Fibroblast of mammary gland (primary cell): ENCODE measurements at regions not wholly inside any gene's neighbourhood (a gene's known extent, or its start where the extent isn't known, plus 50 kb on each side); places are given as distances from the start of the nearest gene placed in this dataset.
"Not testable (repeated sequence)": the region's sequence is repeated elsewhere in the genome, so short reads cannot be mapped to it uniquely, and the experiment has no call there.

ENCODE experiments used
- DNase-seq: peaks from one replicate; pipeline ENCODE4 v3.0.0-alpha.2; 2010; ENCODE audit warnings: low read depth
- H3K4me3 ChIP-seq: 2 replicates; pipeline ENCODE4 v1.5.1; 2011; ENCODE audit warnings: low read depth, mild to moderate bottlenecking, low read length, moderate library complexity; ENCODE audit not compliant: control insufficient read depth
- TF ChIP-seq, protein P1 (sequence below): conservative IDR thresholded peaks from 2 replicates; pipeline ENCODE4 v1.5.1; 2011; ENCODE audit warnings: low read depth, low read length, inconsistent platforms; ENCODE audit not compliant: control insufficient read depth, insufficient read depth

DNA sequence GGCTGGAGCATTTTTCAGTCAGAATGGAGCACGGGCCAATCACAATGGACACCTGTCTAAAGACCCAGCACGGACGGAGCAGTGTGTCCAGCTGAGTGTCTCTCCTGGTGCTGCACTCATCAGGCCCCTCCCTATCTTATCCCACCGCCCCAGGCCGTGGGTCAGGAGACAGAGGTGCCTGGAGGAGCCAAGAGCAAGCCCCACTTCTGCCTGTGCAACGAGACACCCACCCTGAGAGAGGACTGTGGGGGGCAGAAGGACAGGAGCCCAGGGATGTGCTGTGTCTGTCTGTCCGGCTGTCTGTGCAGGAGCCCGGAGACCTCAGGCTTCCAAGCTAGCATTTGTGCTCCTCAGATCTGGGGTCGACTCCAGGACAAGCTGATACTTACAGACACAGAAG is 69.6 kb upstream of the SFSWAP start:
- TF ChIP-seq, protein P1, sequence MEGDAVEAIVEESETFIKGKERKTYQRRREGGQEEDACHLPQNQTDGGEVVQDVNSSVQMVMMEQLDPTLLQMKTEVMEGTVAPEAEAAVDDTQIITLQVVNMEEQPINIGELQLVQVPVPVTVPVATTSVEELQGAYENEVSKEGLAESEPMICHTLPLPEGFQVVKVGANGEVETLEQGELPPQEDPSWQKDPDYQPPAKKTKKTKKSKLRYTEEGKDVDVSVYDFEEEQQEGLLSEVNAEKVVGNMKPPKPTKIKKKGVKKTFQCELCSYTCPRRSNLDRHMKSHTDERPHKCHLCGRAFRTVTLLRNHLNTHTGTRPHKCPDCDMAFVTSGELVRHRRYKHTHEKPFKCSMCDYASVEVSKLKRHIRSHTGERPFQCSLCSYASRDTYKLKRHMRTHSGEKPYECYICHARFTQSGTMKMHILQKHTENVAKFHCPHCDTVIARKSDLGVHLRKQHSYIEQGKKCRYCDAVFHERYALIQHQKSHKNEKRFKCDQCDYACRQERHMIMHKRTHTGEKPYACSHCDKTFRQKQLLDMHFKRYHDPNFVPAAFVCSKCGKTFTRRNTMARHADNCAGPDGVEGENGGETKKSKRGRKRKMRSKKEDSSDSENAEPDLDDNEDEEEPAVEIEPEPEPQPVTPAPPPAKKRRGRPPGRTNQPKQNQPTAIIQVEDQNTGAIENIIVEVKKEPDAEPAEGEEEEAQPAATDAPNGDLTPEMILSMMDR = no peak
- no peak overlapping the region for H3K4me3 ChIP-seq
- no peak for DNase-seq

DNA sequence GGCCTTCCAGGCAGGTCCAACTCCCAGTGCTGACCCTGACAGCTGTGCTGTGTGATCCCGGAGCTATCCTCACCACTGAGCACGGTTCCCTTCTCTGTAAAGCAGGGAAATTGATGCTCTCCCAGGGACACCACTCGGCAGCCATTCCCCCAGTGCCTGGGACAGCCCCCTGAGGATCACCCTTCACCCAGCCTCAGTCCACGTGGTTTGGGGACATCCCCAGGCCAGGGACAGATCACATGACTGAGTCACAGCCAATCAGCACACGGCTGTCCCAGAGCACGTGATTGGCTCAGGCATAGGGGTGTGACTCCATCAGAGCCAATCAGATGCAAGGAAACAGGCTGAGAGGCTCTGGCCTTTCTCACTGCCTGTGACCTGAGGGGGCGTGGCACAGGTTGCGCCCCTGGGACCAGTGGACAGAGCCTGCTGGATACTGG is 68.8 kb upstream of the SFSWAP start:
- TF ChIP-seq, protein P1 = no peak
- no peak for DNase-seq
- no peak overlapping the region for H3K4me3 ChIP-seq

DNA sequence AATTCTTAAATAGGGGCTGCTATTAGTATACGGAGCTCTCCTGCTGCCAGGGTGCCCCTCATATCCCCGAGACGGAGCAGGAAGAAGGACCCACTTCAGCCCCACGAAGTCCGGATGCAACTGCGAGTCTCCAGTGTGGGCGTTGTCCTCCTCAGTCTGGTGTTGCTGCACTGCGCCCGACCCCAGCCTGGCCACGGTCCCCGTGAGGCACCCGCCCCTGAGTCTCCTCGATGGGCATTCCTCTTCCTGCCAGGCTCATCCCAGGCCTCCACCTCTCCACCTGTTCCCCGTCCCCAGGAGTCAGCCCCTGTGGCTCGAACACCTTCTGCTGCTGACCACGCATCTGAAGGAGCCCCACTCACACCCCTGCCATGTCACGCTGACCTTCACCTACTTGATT is 68.1 kb upstream of the SFSWAP start:
- H3K4me3 ChIP-seq = no peak overlapping the region
- TF ChIP-seq, protein P1 = no peak
- DNase-seq = no peak

DNA sequence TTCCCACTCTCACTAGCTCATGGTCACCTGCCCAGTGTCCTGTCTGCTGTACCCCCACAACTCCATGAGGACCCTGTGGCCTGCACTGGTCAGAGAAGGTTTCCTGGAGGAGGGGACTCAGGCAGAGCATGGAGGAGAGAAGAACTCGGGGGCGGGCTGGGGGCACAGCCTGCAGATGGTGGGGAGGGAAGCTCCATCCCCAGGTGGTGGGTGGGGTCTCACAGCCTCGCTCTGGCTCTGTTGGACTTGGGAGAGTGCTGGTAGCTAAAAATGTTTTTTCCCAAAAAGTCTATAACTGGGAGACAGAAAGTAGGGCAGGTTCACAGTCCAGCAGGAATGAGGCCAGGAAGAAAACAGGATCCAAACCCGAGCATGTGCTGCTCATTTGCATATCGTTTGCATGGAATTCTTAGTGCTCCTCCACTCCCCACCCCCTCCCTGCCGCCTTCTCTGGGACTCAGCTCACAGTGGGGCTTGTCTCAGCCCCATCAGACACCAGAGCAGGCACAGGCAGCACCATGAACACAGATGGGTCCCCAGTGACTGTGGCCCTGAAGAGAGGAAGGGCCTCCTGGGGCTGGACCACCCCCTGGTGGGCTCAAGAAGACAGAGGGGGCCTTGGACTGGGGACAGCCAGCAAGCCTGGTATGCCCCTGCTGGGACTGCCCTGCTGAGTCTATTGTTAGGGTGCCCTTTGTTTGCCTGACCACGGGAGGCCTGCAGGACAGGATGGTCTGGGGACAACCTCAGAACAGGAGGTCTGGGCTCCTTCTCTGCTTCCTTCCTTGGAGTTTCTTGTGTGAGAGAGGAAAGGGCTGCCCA is 67.0 kb upstream of the SFSWAP start:
- DNase-seq = no peak
- TF ChIP-seq, protein P1 = no peak
- no peak overlapping the region for H3K4me3 ChIP-seq

DNA sequence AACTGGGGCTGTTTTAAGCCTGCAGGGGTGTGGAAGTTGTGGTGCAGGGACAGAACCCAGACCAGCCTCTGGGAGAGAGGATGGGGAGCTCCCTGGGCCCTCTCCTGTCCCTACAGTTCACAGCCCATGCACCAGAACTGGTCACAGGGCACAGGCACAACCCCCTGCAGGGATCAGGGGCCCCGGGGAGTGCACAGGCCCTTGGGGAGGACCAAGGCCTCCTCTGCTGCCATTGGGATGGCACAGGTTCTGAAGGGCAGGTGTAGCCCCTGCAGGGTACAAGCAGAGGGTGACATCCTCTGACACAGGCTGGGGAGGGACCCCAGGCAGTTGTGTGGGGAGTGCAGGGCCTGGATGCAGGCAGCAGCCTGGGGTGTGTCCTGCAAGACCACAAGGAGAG is 66.4 kb upstream of the SFSWAP start:
- TF ChIP-seq, protein P1 = no peak
- no peak for DNase-seq

DNA sequence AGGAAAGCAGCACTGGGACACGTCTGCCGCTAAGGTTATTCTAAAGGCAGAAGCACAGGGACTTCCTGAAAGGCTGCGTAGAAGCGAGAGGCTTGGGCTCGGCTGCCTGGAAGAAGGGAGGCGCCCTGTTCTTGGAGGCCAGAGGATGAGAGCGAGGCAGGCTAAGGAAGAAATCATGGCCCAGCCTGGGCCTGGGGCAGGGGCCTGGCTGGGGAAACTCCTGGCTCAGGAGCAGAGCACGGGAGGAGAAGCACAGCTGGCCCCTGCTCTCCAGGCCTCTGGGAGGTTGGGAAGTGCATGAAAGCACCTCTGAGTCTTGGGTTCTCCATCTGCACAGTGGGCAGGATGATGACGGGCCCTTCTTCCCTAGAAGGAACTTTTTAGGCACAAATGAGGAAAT is 66.0 kb upstream of the SFSWAP start:
- H3K4me3 ChIP-seq, DNase-seq: not testable (repeated sequence)

More for the DNA sequence above, 66.4 kb upstream of the SFSWAP start:
- H3K4me3 ChIP-seq = no peak overlapping the region

DNA sequence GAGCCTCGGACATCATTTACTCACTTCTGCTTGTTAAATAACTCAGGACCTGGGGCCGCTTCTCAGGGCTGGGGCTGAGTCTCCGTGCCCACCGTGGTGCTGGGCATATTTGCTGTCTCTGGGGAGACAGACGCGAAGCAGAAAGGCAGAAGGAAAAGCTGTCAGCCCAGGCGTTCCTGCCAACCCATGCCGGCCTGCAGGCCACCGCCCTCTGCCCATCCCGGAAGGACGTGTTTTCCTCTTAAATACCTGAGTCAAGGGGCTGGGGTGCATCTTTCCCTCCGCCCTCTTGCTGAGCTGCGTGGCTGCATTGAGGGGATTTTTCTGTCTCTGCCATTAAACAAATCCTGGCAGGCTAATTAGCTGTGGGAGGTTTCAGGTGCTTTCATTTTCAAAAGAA is 65.3 kb upstream of the SFSWAP start:
- not testable (repeated sequence) for H3K4me3 ChIP-seq, DNase-seq

DNA sequence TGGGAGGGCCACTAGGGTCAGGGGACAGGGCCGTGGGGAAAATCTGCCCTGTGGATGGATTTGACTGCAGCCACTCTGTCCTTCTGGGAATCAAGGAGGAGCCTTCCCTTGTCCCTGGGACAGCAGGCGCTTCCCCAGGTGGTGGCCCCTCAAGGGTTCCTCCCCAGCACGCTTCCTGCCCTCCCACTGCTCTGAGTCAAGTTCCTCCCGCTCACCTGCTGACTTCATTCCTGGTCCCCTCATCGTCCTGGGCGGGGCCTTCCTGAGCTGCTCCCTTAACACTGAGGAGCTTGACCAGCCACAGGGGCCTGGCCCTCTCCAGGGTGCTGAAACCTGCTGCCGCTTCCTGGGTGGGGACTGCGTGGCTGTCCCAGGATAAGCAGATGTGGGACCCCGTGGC is 64.4 kb upstream of the SFSWAP start:
- not testable (repeated sequence) for H3K4me3 ChIP-seq, DNase-seq
